MM.1S (cell line): ENCODE measurements at regions not wholly inside any gene's neighbourhood (a gene's known extent, or its start where the extent isn't known, plus 50 kb on each side); places are given as distances from the start of the nearest gene placed in this dataset.

Experiments
- DNase-seq: peaks from one replicate; pipeline ENCODE4 v3.0.0-alpha.2; 2015
- H2AFZ ChIP-seq: fragments of 300-600 bp; sonication (generic); 2 replicates; pipeline ENCODE4 v1.6.0; 2016; ENCODE audit warnings: antibody characterized with exemption, low read length
- H3F3A ChIP-seq: fragments of 300-600 bp; sonication (generic); 2 replicates; pipeline ENCODE4 v1.6.1; 2016; ENCODE audit warnings: mild to moderate bottlenecking, antibody characterized with exemption, low read length, moderate library complexity, mixed read lengths; ENCODE audit not compliant: insufficient read depth
- H3K27ac ChIP-seq: fragments of 300-600 bp; sonication (generic); 2 replicates; pipeline ENCODE4 v1.5.1; 2016; ENCODE audit warnings: mild to moderate bottlenecking, low read length
- H3K27me3 ChIP-seq: fragments of 300-600 bp; sonication (generic); replicated peaks from 2 replicates; pipeline ENCODE4 v1.6.0; 2016; ENCODE audit warnings: low read length; ENCODE audit not compliant: insufficient read depth
- H3K36me3 ChIP-seq: fragments of 300-600 bp; sonication (generic); replicated peaks from 2 replicates; pipeline ENCODE4 v1.6.1; 2016; ENCODE audit warnings: mild to moderate bottlenecking, low read length, mixed read lengths; ENCODE audit not compliant: insufficient read depth
- H3K4me1 ChIP-seq: fragments of 300-600 bp; sonication (generic); 2 replicates; pipeline ENCODE4 v1.6.1; 2016; ENCODE audit warnings: low read length, mixed read lengths
- H3K4me2 ChIP-seq: fragments of 300-600 bp; sonication (generic); 2 replicates; pipeline ENCODE4 v1.6.0; 2016; ENCODE audit warnings: low read depth, low read length
- H3K4me3 ChIP-seq: fragments of 300-600 bp; sonication (generic); 2 replicates; pipeline ENCODE4 v1.5.1; 2016; ENCODE audit warnings: low read length, mixed read lengths
- H3K79me2 ChIP-seq: fragments of 300-600 bp; sonication (generic); 2 replicates; pipeline ENCODE4 v1.6.1; 2016; ENCODE audit warnings: mixed run types, low read length, mixed read lengths
- H3K9ac ChIP-seq: fragments of 300-600 bp; sonication (generic); 2 replicates; pipeline ENCODE4 v1.6.1; 2016; ENCODE audit warnings: low read length, mixed read lengths
- H3K9me2 ChIP-seq: fragments of 300-600 bp; sonication (generic); replicated peaks from 2 replicates; pipeline ENCODE4 v1.6.1; 2016; ENCODE audit warnings: mild to moderate bottlenecking, low read length, mixed read lengths; ENCODE audit not compliant: insufficient read depth
- H3K9me3 ChIP-seq: fragments of 300-600 bp; sonication (generic); replicated peaks from 2 replicates; pipeline ENCODE4 v1.6.1; 2016; ENCODE audit warnings: mild to moderate bottlenecking, low read length, mixed read lengths; ENCODE audit not compliant: insufficient read depth
- H4K20me1 ChIP-seq: fragments of 300-600 bp; sonication (generic); 2 replicates; pipeline ENCODE4 v1.6.1; 2016; ENCODE audit warnings: mild to moderate bottlenecking, low read length, moderate library complexity, mixed read lengths; ENCODE audit not compliant: insufficient read depth
- CTCF ChIP-seq: fragments of 300-600 bp; sonication (generic); IDR thresholded peaks from 2 replicates; pipeline ENCODE4 v1.5.1; 2016; ENCODE audit warnings: antibody characterized with exemption, low read length, mixed read lengths
- EZH2 ChIP-seq: fragments of 300-600 bp; sonication (generic); optimal IDR thresholded peaks from 2 replicates; pipeline ENCODE3; 2017; ENCODE audit warnings: low read depth, mild to moderate bottlenecking, antibody characterized with exemption, low read length, mixed read lengths
- EZH2phosphoT487 ChIP-seq: fragments of 300-600 bp; sonication (generic); IDR thresholded peaks from 2 replicates; pipeline ENCODE4 v1.6.1; 2018; ENCODE audit warnings: antibody characterized with exemption, low read length

- Histone ChIP-seq H3K27ac (no peak overlapping the region), H2AFZ (no peak overlapping the region), H3F3A (no peaks in the 10 kb centered on the region), H3K4me3 (no peak overlapping the region), H3K9me3 (no peaks in the 10 kb centered on the region), H3K4me1 (no peaks in the 10 kb centered on the region), H4K20me1 (no peaks in the 10 kb centered on the region), H3K36me3 (no peaks in the 10 kb centered on the region), H3K9me2 (no peaks in the 10 kb centered on the region), H3K79me2 (no peaks in the 10 kb centered on the region), H3K27me3 (no peaks in the 10 kb centered on the region), H3K9ac (no peak overlapping the region), H3K4me2 (no peak overlapping the region)
- DNase-seq: no peak
- TF ChIP-seq EZH2: no peak
- no peak for TF ChIP-seq EZH2phosphoT487
These were observed 239.2 kb upstream of the PRKCQ start for GRCh38 chr10:6819301-6819700.

GRCh38 chr10:6817770-6818169 lies 237.7 kb upstream of the PRKCQ start:
- H3K4me2 ChIP-seq: no peak overlapping the region
- H3F3A ChIP-seq: no peaks in the 10 kb centered on the region
- H2AFZ ChIP-seq: no peak overlapping the region
- H3K27me3 ChIP-seq: no peaks in the 10 kb centered on the region
- H3K9me2 ChIP-seq: no peaks in the 10 kb centered on the region
- no peak overlapping the region for H3K9ac ChIP-seq
- H3K79me2 ChIP-seq: no peaks in the 10 kb centered on the region
- H3K4me3 ChIP-seq: no peak overlapping the region
- no peak for DNase-seq
- H3K4me1 ChIP-seq: no peaks in the 10 kb centered on the region
- no peaks in the 10 kb centered on the region for H3K36me3 ChIP-seq
- no peak overlapping the region for H3K27ac ChIP-seq
- TF ChIP-seq EZH2phosphoT487 (no peak), CTCF (no peak), EZH2 (no peak)
- no peaks in the 10 kb centered on the region for H4K20me1 ChIP-seq
- H3K9me3 ChIP-seq: no peaks in the 10 kb centered on the region

GRCh38 chr10:6815346-6815745 lies 235.3 kb upstream of the PRKCQ start:
- no peaks in the 10 kb centered on the region for H3K4me1 ChIP-seq
- no peaks in the 10 kb centered on the region for H3K27me3 ChIP-seq
- no peak overlapping the region for H2AFZ ChIP-seq
- H3F3A ChIP-seq: no peaks in the 10 kb centered on the region
- H3K9me2 ChIP-seq: no peaks in the 10 kb centered on the region
- H3K79me2 ChIP-seq: no peaks in the 10 kb centered on the region
- no peak overlapping the region for H3K4me3 ChIP-seq
- no peaks in the 10 kb centered on the region for H4K20me1 ChIP-seq
- H3K4me2 ChIP-seq: no peak overlapping the region
- H3K9me3 ChIP-seq: no peaks in the 10 kb centered on the region
- no peak overlapping the region for H3K9ac ChIP-seq
- no peak overlapping the region for H3K27ac ChIP-seq
- TF ChIP-seq EZH2phosphoT487 (no peak), CTCF (no peak), EZH2 (no peak)
- no peak for DNase-seq
- no peaks in the 10 kb centered on the region for H3K36me3 ChIP-seq

- Histone ChIP-seq H3K4me1 (no peaks in the 10 kb centered on the region), H4K20me1 (no peaks in the 10 kb centered on the region), H3K36me3 (no peaks in the 10 kb centered on the region), H3K9me2 (no peaks in the 10 kb centered on the region), H3F3A (no peaks in the 10 kb centered on the region), H3K27me3 (no peaks in the 10 kb centered on the region), H3K4me2 (no peak overlapping the region), H3K4me3 (no peak overlapping the region), H3K9ac (no peak overlapping the region), H3K79me2 (no peaks in the 10 kb centered on the region), H3K27ac (no peak overlapping the region), H3K9me3 (no peaks in the 10 kb centered on the region), H2AFZ (no peak overlapping the region)
- TF ChIP-seq CTCF: no peak
- no peak for TF ChIP-seq EZH2phosphoT487
- no peak for TF ChIP-seq EZH2
- DNase-seq: no peak
These were observed 233.8 kb upstream of the PRKCQ start for GRCh38 chr10:6813856-6814255.
